ENCODE measurements at regions not wholly inside any gene's neighbourhood (a gene's known extent, or its start where the extent isn't known, plus 50 kb on each side); places are given as distances from the start of the nearest gene placed in this dataset.

DNA sequence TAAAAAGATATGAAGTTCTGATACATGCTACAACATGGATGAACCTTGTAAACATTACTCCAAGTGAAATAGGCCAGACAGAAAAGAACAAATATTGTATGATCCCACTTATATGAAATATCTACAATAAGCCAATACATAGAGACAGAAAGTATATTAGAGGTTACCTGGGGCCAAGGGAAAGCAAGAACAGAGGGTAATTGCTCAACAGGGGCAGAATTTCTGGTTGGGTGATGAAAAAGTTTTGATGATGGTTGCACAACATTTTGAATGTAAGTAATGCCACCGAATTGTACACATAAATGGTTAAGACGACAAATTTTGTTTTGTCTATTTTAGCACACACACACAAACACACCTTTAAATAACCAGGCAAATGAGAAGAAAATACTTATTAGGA is 268.4 kb downstream of the FOXO1 start:
- H3K9me2 ChIP-seq (ENCODE audit: insufficient read depth, low read length) = no peaks in the 10 kb centered on the region
- H4K20me1 ChIP-seq (ENCODE audit: insufficient read depth, low read length) = no peaks in the 10 kb centered on the region
- no peak overlapping the region for H3K4me2 ChIP-seq (ENCODE audit: low read length)
- intact Hi-C loops (cut with micrococcal nuclease; ENCODE audit: unreplicated experiment) = no loop called here
- ChIA-PET POLR2A (no interaction called here), CTCF (ENCODE audit: unreplicated experiment) (no interaction called here)
- no peaks in the 10 kb centered on the region for H3K36me3 ChIP-seq (ENCODE audit: insufficient read depth, low read length)
- H3K9me3 ChIP-seq (ENCODE audit: low read length) = peaks cover 11% of the 10 kb centered on the region; the same call in 1 of the 2 replicates
- no peak for TF ChIP-seq EZH2phosphoT487 (IDR thresholded peaks at IDR 0.05; ENCODE audit: borderline replicate concordance, low read depth, low read length)
- TF ChIP-seq, protein P1, sequence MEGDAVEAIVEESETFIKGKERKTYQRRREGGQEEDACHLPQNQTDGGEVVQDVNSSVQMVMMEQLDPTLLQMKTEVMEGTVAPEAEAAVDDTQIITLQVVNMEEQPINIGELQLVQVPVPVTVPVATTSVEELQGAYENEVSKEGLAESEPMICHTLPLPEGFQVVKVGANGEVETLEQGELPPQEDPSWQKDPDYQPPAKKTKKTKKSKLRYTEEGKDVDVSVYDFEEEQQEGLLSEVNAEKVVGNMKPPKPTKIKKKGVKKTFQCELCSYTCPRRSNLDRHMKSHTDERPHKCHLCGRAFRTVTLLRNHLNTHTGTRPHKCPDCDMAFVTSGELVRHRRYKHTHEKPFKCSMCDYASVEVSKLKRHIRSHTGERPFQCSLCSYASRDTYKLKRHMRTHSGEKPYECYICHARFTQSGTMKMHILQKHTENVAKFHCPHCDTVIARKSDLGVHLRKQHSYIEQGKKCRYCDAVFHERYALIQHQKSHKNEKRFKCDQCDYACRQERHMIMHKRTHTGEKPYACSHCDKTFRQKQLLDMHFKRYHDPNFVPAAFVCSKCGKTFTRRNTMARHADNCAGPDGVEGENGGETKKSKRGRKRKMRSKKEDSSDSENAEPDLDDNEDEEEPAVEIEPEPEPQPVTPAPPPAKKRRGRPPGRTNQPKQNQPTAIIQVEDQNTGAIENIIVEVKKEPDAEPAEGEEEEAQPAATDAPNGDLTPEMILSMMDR (conservative IDR thresholded peaks at IDR 0.05; ENCODE audit: low read length) = no peak
- no peak overlapping the region for H3K4me3 ChIP-seq (ENCODE audit: low read depth, low read length, poor library complexity, severe bottlenecking)
- peaks cover 15% of the 10 kb centered on the region for H3K4me1 ChIP-seq (ENCODE audit: insufficient read depth, low read length, poor library complexity, severe bottlenecking)
- H3K79me2 ChIP-seq (ENCODE audit: insufficient read depth, low read depth, low read length) = no peaks in the 10 kb centered on the region
- BruUV-seq (replicated peaks) = no TSS peak
- no peak overlapping the region for H3K27ac ChIP-seq (ENCODE audit: low read depth, low read length, poor library complexity, severe bottlenecking)
- no peak overlapping the region for H2AFZ ChIP-seq (ENCODE audit: low read length)
- no peak for DNase-seq (ENCODE audit: low spot score)

DNA sequence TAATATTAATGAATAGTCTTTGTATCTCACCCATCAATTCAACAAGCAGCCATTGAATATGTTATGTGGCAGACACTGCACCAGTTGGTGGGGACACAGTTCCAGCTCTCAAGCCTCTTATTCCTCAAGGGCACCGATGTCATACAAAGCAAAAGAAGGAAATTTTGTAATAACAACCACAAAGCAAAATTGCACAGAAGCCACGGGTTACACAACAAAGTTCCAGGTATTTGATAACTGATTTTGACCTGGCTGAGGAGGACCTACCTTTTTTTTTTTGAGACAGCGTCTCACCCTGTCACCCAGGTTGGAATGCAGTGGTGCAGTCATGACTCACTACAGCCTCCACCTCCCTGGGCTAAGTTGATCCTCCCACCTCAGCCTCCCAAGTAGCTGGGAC is 266.7 kb downstream of the FOXO1 start:
- no peak overlapping the region for H2AFZ ChIP-seq (ENCODE audit: low read length)
- no peak overlapping the region for H3K4me2 ChIP-seq (ENCODE audit: low read length)
- no TSS peak for BruUV-seq (replicated peaks)
- H3K9me2 ChIP-seq (ENCODE audit: insufficient read depth, low read length) = no peaks in the 10 kb centered on the region
- no peaks in the 10 kb centered on the region for H3K36me3 ChIP-seq (ENCODE audit: insufficient read depth, low read length)
- H3K9me3 ChIP-seq (ENCODE audit: low read length) = peaks cover 11% of the 10 kb centered on the region; the same call in 1 of the 2 replicates
- no peak for TF ChIP-seq EZH2phosphoT487 (IDR thresholded peaks at IDR 0.05; ENCODE audit: borderline replicate concordance, low read depth, low read length)
- TF ChIP-seq, protein P1 (conservative IDR thresholded peaks at IDR 0.05; ENCODE audit: low read length) = no peak
- H3K4me3 ChIP-seq (ENCODE audit: low read depth, low read length, poor library complexity, severe bottlenecking) = no peak overlapping the region
- H3K79me2 ChIP-seq (ENCODE audit: insufficient read depth, low read depth, low read length) = no peaks in the 10 kb centered on the region
- ChIA-PET POLR2A (interaction anchor here (1.2 kb wide), 1 partner anchor 22 kb away, joined by 3 read pairs; no protein-coding TSS in a partner anchor), CTCF (ENCODE audit: unreplicated experiment) (no interaction called here)
- DNase-seq (ENCODE audit: low spot score) = no peak
- intact Hi-C loops (cut with micrococcal nuclease; ENCODE audit: unreplicated experiment) = no loop called here
- H3K4me1 ChIP-seq (ENCODE audit: insufficient read depth, low read length, poor library complexity, severe bottlenecking) = peaks cover 16% of the 10 kb centered on the region
- H4K20me1 ChIP-seq (ENCODE audit: insufficient read depth, low read length) = no peaks in the 10 kb centered on the region
- no peak overlapping the region for H3K27ac ChIP-seq (ENCODE audit: low read depth, low read length, poor library complexity, severe bottlenecking)

DNA sequence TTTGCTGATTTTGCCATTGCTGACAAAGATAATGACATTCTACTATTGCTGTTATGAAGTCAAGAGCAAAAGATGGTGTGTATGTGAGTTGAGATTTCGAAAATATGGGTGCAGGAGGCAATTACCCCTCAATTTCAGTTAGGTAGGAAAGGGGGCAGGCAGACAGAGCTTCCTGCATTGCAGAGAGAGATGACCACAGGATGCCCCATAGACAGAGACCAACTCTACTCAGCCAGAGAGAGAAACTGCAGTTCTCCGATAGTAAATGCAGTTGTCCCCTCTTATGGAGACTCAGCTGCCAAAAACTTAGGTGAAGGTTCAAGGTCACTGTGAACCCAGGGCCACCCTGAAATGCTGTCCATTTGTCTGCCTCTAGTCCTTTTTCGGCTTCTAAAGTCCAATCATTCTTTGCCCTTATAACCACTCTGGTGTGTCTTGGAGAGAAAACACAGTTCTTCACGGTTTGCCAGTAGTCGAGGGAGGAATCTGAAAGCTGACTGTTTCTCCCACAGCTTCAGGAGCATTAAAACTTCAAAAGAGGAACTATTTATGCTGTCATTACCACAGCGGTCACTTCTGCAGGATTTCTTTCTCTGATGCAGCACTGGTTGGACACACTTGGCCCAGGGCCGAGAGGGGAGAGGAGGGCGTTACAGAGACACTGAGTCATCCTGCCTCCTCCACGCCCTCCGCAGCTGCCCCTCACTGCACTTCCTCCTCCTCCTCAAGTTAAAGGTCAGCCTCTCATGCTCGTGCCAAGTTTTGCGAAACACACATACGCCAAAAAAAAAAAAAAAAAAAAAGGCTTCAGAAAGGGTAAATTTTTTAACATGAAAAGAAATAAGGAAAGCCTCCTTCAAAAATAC is 264.3 kb downstream of the FOXO1 start:
- no peak for TF ChIP-seq EZH2phosphoT487 (IDR thresholded peaks at IDR 0.05; ENCODE audit: borderline replicate concordance, low read depth, low read length)
- TF ChIP-seq, protein P1 (conservative IDR thresholded peaks at IDR 0.05; ENCODE audit: low read length) = no peak
- no peak overlapping the region for H3K27ac ChIP-seq (ENCODE audit: low read depth, low read length, poor library complexity, severe bottlenecking)
- no peaks in the 10 kb centered on the region for H3K79me2 ChIP-seq (ENCODE audit: insufficient read depth, low read depth, low read length)
- H3K9me2 ChIP-seq (ENCODE audit: insufficient read depth, low read length) = no peaks in the 10 kb centered on the region
- H3K4me2 ChIP-seq (ENCODE audit: low read length) = peak overlapping the region; percentile 53
- H3K36me3 ChIP-seq (ENCODE audit: insufficient read depth, low read length) = no peaks in the 10 kb centered on the region
- BruUV-seq (replicated peaks) = no TSS peak
- CTCF ChIA-PET (ENCODE audit: unreplicated experiment) = no interaction called here
- H4K20me1 ChIP-seq (ENCODE audit: insufficient read depth, low read length) = no peaks in the 10 kb centered on the region
- POLR2A ChIA-PET = interaction anchor here (1.0 kb wide), 1 partner anchor 30 kb away, joined by 4 read pairs; no protein-coding TSS in a partner anchor
- no peaks in the 10 kb centered on the region for H3K9me3 ChIP-seq (ENCODE audit: low read length)
- H3K4me1 ChIP-seq (ENCODE audit: insufficient read depth, low read length, poor library complexity, severe bottlenecking) = peaks cover 16% of the 10 kb centered on the region
- H2AFZ ChIP-seq (ENCODE audit: low read length) = peak overlapping the region; percentile 74; the same call in 1 of the 2 replicates
- H3K4me3 ChIP-seq (ENCODE audit: low read depth, low read length, poor library complexity, severe bottlenecking) = peak overlapping the region; percentile 21
- intact Hi-C loops (cut with micrococcal nuclease; ENCODE audit: unreplicated experiment) = no loop called here
- peak; percentile 67 for DNase-seq (ENCODE audit: low spot score)
